ENCODE measurements at regions not wholly inside any gene's neighbourhood (a gene's known extent, or its start where the extent isn't known, plus 50 kb on each side); places are given as distances from the start of the nearest gene placed in this dataset.

GRCh38 chr9:19870988-19871387, 82.2 kb upstream of the SLC24A2 start:
- H3K9me3 Mint-ChIP-seq = peaks cover 8 to 10% of the 10 kb centered on the region in 2 donors
- no peak for ATAC-seq (replicated peaks in 1 of 2)
- H3K27me3 Mint-ChIP-seq (ENCODE audit: low read depth) = peaks cover 5% of the 10 kb centered on the region
- no peak overlapping the region for H3K27ac Mint-ChIP-seq
- peaks cover 5 to 6% of the 10 kb centered on the region in 2 donors for H3K36me3 Mint-ChIP-seq (ENCODE audit: insufficient read depth in 2 of 2)
- DNase-seq = no peak
- no peak overlapping the region for H3K4me3 Mint-ChIP-seq
- no peaks in the 10 kb centered on the region for H3K4me1 Mint-ChIP-seq (ENCODE audit: low read depth)

- no peak overlapping the region for H3K27ac Mint-ChIP-seq
- no peak for DNase-seq
- H3K9me3 Mint-ChIP-seq = no peaks in the 10 kb centered on the region
- no peaks in the 10 kb centered on the region for H3K27me3 Mint-ChIP-seq (ENCODE audit: low read depth)
- ATAC-seq (replicated peaks in 1 of 2) = no peak
- no peaks in the 10 kb centered on the region for H3K36me3 Mint-ChIP-seq (ENCODE audit: insufficient read depth in 2 of 2)
- no peak overlapping the region for H3K4me3 Mint-ChIP-seq
- no peaks in the 10 kb centered on the region for H3K4me1 Mint-ChIP-seq (ENCODE audit: low read depth)
Measured at GRCh38 chr9:19840953-19841352, 52.1 kb upstream of the SLC24A2 start.

All from activated T-cell treated with anti-CD3 and anti-CD28 coated beads, Interleukin-2, amount 50 U/mL, for 72 hours (primary cell).